B cell (primary cell): ENCODE measurements at regions not wholly inside any gene's neighbourhood (a gene's known extent, or its start where the extent isn't known, plus 50 kb on each side); places are given as distances from the start of the nearest gene placed in this dataset.

ENCODE experiments used
- EZH2 ChIP-seq: IDR thresholded peaks from 2 replicates; pipeline ENCODE4 v1.6.1; 2012; ENCODE audit warnings: borderline replicate concordance, low read depth, mild to moderate bottlenecking, moderate library complexity, low read length; ENCODE audit not compliant: insufficient read depth, poor library complexity, severe bottlenecking
- TF ChIP-seq, protein P1 (sequence below): fragments of 200-600 bp; IDR thresholded peaks from one replicate; pipeline ENCODE4 v1.8.0; 2022; ENCODE audit warnings: antibody characterized with exemption, mild to moderate bottlenecking

DNA sequence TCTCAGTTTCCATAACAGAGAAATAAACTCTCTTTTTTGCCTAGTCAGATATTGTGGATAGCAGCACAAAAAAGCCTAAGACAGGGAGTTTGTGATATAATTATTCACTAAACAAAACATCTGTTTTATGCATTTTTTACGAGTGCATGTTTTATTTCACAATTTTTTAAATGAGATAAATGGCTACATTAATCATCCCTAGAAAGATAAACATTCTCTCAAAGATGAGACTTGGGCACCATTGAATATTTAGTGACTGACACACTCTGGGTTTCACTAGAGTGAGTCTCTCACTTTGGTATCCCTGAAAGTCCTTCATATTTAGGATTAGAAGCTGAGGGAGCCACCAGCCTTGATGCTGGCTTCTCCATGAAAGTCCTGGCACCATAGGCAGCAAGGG lies 74.3 kb upstream of the LRCH1 start:
- TF ChIP-seq, protein P1, sequence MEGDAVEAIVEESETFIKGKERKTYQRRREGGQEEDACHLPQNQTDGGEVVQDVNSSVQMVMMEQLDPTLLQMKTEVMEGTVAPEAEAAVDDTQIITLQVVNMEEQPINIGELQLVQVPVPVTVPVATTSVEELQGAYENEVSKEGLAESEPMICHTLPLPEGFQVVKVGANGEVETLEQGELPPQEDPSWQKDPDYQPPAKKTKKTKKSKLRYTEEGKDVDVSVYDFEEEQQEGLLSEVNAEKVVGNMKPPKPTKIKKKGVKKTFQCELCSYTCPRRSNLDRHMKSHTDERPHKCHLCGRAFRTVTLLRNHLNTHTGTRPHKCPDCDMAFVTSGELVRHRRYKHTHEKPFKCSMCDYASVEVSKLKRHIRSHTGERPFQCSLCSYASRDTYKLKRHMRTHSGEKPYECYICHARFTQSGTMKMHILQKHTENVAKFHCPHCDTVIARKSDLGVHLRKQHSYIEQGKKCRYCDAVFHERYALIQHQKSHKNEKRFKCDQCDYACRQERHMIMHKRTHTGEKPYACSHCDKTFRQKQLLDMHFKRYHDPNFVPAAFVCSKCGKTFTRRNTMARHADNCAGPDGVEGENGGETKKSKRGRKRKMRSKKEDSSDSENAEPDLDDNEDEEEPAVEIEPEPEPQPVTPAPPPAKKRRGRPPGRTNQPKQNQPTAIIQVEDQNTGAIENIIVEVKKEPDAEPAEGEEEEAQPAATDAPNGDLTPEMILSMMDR = no peak
- no peak for TF ChIP-seq EZH2
